Testis (tissue), 2 donors: ENCODE measurements at regions not wholly inside any gene's neighbourhood (a gene's known extent, or its start where the extent isn't known, plus 50 kb on each side); places are given as distances from the start of the nearest gene placed in this dataset.

Experiments
- DNase-seq: peaks from one replicate; pipeline ENCODE4 v3.0.0-alpha.2; 2019
- H3K27ac ChIP-seq, 2 donors: fragments of 200-600 bp; sonication (generic); one replicate each; pipeline ENCODE4 v1.5.1; 2019
- H3K27me3 ChIP-seq: fragments of 200-600 bp; sonication (generic); one replicate; pipeline ENCODE4 v1.5.1; 2019
- H3K36me3 ChIP-seq: fragments of 200-600 bp; sonication (generic); one replicate; pipeline ENCODE4 v1.5.1; 2017; ENCODE audit warnings: low read depth; ENCODE audit errors: missing control alignments
- H3K4me1 ChIP-seq: fragments of 200-600 bp; sonication (generic); one replicate; pipeline ENCODE4 v1.5.1; 2019
- H3K4me3 ChIP-seq, 2 donors: fragments of 200-600 bp; sonication (generic); one replicate each; pipeline ENCODE4 v1.5.1; 2017 to 2019
- H3K9me3 ChIP-seq: fragments of 200-600 bp; sonication (generic); one replicate; pipeline ENCODE4 v1.5.1; 2017
- POLR2A ChIP-seq: fragments of 450-650 bp; IDR thresholded peaks from one replicate; pipeline ENCODE4 v1.6.1; 2017; ENCODE audit warnings: antibody characterized with exemption, mild to moderate bottlenecking, moderate library complexity
- WGBS, 2 donors: methylation state at CpG; one replicate each; pipeline ENCODE4 v1.1.5; 2018; 5-methylcytosine and 5-hydroxymethylcytosine counted together
- intact Hi-C: fragments of 100-400 bp; cut with DNase I; formaldehyde crosslinking; loops from one replicate; pipeline ENCODE4 v1.15.1; 2023; ENCODE audit warnings: low total_unique reads
- TF ChIP-seq, protein P1 (sequence below), 3 experiments: fragments of 450-650 bp in 2 of 3; fragments of 200-600 bp in 1 of 3; sonication (generic) in 1 of 3; IDR thresholded peaks; one replicate each; pipeline ENCODE4 v1.5.1; 2016 to 2019; ENCODE audit warnings: antibody characterized with exemption in 3 of 3, mild to moderate bottlenecking in 2 of 3, moderate library complexity in 1 of 3

GRCh38 chr15:95450413-95450812 is 880.1 kb upstream of the NR2F2 start:
- DNase-seq: no peak
- TF ChIP-seq, protein P1, sequence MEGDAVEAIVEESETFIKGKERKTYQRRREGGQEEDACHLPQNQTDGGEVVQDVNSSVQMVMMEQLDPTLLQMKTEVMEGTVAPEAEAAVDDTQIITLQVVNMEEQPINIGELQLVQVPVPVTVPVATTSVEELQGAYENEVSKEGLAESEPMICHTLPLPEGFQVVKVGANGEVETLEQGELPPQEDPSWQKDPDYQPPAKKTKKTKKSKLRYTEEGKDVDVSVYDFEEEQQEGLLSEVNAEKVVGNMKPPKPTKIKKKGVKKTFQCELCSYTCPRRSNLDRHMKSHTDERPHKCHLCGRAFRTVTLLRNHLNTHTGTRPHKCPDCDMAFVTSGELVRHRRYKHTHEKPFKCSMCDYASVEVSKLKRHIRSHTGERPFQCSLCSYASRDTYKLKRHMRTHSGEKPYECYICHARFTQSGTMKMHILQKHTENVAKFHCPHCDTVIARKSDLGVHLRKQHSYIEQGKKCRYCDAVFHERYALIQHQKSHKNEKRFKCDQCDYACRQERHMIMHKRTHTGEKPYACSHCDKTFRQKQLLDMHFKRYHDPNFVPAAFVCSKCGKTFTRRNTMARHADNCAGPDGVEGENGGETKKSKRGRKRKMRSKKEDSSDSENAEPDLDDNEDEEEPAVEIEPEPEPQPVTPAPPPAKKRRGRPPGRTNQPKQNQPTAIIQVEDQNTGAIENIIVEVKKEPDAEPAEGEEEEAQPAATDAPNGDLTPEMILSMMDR (IDR thresholded peaks at IDR 0.05): no peak
- no peak for TF ChIP-seq POLR2A
- no peaks in the 10 kb centered on the region for H3K36me3 ChIP-seq
- no peak overlapping the region for H3K27ac ChIP-seq
- no peaks in the 10 kb centered on the region for H3K4me1 ChIP-seq
- WGBS, 2 donors: 87 to 88% methylated on average over 1 of the region's 1 CpG
- H3K9me3 ChIP-seq: no peaks in the 10 kb centered on the region
- H3K4me3 ChIP-seq: no peak overlapping the region
- no peaks in the 10 kb centered on the region for H3K27me3 ChIP-seq
- intact Hi-C loops: no loop called here

- H3K36me3 ChIP-seq: no peaks in the 10 kb centered on the region
- 68 to 94% methylated on average over 1 of the region's 1 CpG for WGBS, 2 donors
- no peak overlapping the region for H3K4me3 ChIP-seq
- H3K9me3 ChIP-seq: no peaks in the 10 kb centered on the region
- TF ChIP-seq POLR2A: no peak
- TF ChIP-seq, protein P1 (IDR thresholded peaks at IDR 0.05): no peak
- intact Hi-C loops: no loop called here
- no peak overlapping the region for H3K27ac ChIP-seq
- no peak for DNase-seq
- H3K27me3 ChIP-seq: no peaks in the 10 kb centered on the region
- H3K4me1 ChIP-seq: no peaks in the 10 kb centered on the region
Measured at GRCh38 chr15:95451938-95452337, 878.6 kb upstream of the NR2F2 start.

DNA sequence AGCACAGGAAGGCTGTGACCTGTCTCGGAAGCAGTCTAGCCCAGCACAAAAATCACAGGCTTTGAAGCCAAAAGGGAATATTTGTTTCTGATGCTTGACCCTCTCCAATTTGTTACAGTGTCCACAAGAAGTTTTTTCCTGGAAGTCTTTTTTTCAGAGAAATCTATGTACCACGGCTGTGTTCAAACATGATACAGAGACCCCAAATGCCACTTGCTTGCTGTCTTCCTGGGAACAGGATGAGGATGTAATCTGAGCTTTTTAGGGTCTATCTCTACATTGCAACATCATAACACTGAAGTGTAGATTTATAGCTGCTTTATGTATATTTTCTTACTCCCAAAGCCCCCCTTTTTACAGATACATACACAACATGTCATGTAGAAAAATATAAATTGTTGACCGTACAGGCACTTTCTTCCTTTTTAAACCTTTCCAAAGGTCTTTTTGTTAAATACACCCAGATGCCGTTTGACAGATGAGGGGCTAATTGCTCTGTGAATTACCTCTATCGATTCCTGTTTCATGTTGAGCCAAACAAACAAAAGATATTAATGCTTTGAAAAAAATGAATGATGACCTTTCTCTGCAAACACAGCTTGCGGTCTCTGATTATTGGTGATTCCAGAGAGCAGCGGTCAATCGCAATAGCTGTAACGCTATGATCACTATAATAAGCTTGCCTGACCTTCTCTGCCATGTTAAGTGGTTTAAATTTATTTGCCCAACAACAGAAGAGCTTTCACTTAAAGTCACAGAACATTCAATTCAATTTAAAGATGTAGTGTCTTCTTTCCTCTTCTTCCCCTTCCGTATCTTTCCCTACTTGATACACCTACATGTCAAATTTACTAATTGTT is 875.9 kb upstream of the NR2F2 start:
- intact Hi-C loops: no loop called here
- no peaks in the 10 kb centered on the region for H3K36me3 ChIP-seq
- TF ChIP-seq, protein P1 (IDR thresholded peaks at IDR 0.05): no peak
- TF ChIP-seq POLR2A: no peak

GRCh38 chr15:95457520-95457919 is 873.0 kb upstream of the NR2F2 start:
- peak; percentile 63 for DNase-seq
- H3K9me3 ChIP-seq: no peaks in the 10 kb centered on the region
- no peaks in the 10 kb centered on the region for H3K36me3 ChIP-seq
- peak overlapping the region; percentile 3 to 80 for H3K27ac ChIP-seq
- H3K4me3 ChIP-seq: no peak overlapping the region
- H3K27me3 ChIP-seq: no peaks in the 10 kb centered on the region
- TF ChIP-seq, protein P1 (IDR thresholded peaks at IDR 0.05): no peak
- TF ChIP-seq POLR2A: no peak
- peaks cover 8% of the 10 kb centered on the region for H3K4me1 ChIP-seq
- intact Hi-C loops: no loop called here
- 44 to 46% methylated on average over 7 of the region's 7 CpGs for WGBS, 2 donors

More for the DNA sequence above, 875.9 kb upstream of the NR2F2 start:
- 62 to 76% methylated on average over 10 of the region's 10 CpGs for WGBS, 2 donors
- H3K9me3 ChIP-seq: no peaks in the 10 kb centered on the region
- DNase-seq: no peak
- H3K27ac ChIP-seq: no peak overlapping the region
- no peaks in the 10 kb centered on the region for H3K27me3 ChIP-seq
- no peak overlapping the region for H3K4me3 ChIP-seq
- peaks cover 7% of the 10 kb centered on the region for H3K4me1 ChIP-seq

DNA sequence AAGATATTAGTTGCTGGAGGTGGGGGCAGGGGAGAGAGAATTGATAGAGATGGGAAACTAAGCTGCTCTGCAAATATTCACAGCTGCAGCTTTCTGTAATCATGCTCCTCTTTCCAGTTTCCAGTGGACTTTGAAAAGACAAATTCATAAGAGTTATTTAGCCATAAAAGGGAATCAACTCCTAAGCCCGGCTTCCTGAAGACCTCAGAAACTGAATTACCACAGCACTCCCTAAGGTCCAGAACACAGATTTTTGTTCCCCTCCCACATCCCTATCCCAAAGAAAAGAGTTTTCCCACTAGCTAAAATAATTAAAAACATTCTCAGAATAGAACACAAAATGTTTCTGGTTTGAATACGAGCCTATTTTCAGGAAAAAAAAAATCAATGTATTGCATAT is 871.8 kb upstream of the NR2F2 start:
- intact Hi-C loops: no loop called here
- WGBS, 2 donors: 44 to 52% methylated on average over 2 of the region's 2 CpGs
- H3K4me1 ChIP-seq: peaks cover 8% of the 10 kb centered on the region
- no peaks in the 10 kb centered on the region for H3K9me3 ChIP-seq
- H3K4me3 ChIP-seq: no peak overlapping the region
- TF ChIP-seq, protein P1 (IDR thresholded peaks at IDR 0.05): no peak
- peak overlapping the region; percentile 56 to 80 for H3K27ac ChIP-seq
- DNase-seq: no peak
- H3K36me3 ChIP-seq: no peaks in the 10 kb centered on the region
- H3K27me3 ChIP-seq: no peaks in the 10 kb centered on the region
